HG02642 (cell line): ENCODE measurements at regions not wholly inside any gene's neighbourhood (a gene's known extent, or its start where the extent isn't known, plus 50 kb on each side); places are given as distances from the start of the nearest gene placed in this dataset.
"Not testable (repeated sequence)": the region's sequence is repeated elsewhere in the genome, so short reads cannot be mapped to it uniquely, and the experiment has no call there.

Source experiments
- ATAC-seq: cut with Tn5 transposase; IDR thresholded peaks from one replicate; pipeline ENCODE4 v1.9.1; 2021; ENCODE audit warnings: mild to moderate bottlenecking; ENCODE audit not compliant: unreplicated experiment, poor library complexity

GRCh38 chr4:183812567-183812966 is 92.5 kb upstream of the STOX2 start:
- no peak for ATAC-seq

DNA sequence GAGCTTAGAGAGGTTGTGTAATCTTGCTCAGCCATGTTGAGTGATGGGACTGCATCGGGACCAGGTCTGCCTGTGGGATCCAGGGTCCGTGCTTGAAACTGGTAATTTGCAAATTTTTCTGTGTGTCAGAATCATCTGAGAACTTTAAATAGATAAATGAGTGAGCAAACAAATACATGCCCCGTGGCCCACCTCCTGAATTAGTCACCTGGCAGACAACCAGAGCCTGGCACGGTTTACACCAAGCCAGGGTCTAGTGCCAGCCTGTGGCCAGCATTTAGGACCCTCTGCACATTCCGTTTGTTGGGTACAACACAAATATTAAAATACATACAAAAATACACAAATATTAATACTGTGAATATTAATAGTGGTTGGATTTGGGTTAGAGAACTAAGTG is 90.6 kb upstream of the STOX2 start:
- ATAC-seq, result no peak

GRCh38 chr4:183816077-183816476 is 89.0 kb upstream of the STOX2 start:
- ATAC-seq, result no peak

DNA sequence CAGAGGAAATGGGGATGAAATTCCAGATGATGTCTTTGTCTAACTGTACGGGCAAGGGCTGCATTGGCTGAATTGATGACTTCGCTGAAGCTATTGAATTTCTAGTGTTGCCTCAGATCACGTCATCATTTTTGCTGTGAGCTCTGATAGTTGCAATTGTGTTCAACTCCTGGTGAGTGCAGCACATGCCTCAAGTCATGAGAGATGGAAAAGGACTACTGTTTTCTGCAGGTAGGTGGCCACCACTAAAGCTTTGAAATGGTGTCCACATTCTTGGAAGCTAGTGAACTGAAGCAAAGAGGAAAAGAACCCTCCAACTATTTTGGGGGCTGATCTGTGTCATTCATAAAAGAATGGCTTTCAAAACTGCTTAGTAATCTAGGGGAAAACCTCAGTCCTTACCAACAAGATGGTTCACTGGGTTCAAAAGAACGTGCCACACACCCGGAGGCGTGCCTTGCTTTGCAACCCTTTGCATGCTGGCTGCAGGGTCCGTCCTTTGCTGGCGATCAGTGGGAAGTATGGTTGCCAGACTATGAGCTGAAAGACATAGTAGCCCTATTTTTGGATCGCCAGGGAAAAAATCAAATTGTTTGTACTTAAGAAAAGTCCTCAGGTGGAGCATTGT is 88.1 kb upstream of the STOX2 start:
- no peak for ATAC-seq

- ATAC-seq, result not testable (repeated sequence)
These were observed 86.5 kb upstream of the STOX2 start for GRCh38 chr4:183818591-183818990.

- no peak for ATAC-seq
These were observed 83.8 kb upstream of the STOX2 start for GRCh38 chr4:183821076-183821853.

- ATAC-seq, result no peak
These were observed 81.7 kb upstream of the STOX2 start for GRCh38 chr4:183823434-183823833.

- ATAC-seq, result no peak
These were observed 79.8 kb upstream of the STOX2 start for GRCh38 chr4:183825346-183825745.

DNA sequence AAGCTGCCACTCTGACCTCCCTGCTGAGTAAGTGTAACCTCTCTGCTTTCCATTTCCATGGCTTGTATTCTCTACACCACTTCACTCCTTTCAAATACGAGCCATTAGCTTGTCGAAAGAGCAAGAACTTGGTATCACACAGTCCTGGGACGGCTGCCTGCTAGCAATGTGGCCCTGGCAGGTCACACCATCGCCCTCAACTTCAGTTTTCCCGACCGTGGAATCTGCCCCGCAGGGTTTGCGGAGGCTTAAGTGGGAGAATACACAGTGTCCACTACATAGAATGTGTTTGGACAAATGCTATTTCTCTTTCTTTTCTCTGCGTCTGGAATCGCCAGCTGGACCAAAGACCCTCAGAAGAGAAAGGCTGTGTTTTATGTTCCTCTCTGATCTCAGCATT is 78.6 kb upstream of the STOX2 start:
- ATAC-seq, result no peak

- ATAC-seq, result no peak
These were observed 77.0 kb upstream of the STOX2 start for GRCh38 chr4:183828125-183828524.

- ATAC-seq, result no peak
These were observed 76.3 kb upstream of the STOX2 start for GRCh38 chr4:183828839-183829238.

DNA sequence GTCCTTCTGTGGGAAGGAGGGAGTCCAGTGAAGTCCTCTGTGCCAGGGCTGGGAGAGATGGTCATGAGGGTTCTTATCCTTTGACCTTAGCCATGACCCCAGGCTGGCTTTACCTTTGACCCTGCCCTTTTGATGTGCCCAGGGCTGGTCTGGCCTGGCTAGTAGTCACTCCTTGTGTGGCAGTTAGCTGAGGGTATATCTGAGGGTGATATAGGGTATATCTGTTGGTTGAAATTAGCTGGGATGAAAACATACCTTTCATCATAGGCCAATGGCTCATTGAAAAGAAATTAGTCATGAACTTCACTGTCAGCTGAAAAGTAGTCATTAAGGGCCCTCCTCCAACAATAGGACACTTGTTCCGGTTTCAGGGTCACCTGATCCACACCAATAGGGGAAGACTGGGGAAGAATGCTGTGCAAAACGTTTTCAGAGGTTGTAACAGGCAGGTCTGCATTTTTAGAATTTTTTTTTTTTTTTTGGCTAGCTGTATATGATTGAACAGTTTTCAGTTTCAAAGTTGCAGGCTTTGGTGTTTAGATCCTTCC is 74.6 kb upstream of the STOX2 start:
- ATAC-seq, result no peak

GRCh38 chr4:183831026-183831446 is 74.1 kb upstream of the STOX2 start:
- ATAC-seq, result no peak

- ATAC-seq, result no peak
These were observed 73.4 kb upstream of the STOX2 start for GRCh38 chr4:183831683-183832082.

GRCh38 chr4:183832776-183833450 is 72.2 kb upstream of the STOX2 start:
- no peak for ATAC-seq

GRCh38 chr4:183834252-183834651 is 70.9 kb upstream of the STOX2 start:
- no peak for ATAC-seq

DNA sequence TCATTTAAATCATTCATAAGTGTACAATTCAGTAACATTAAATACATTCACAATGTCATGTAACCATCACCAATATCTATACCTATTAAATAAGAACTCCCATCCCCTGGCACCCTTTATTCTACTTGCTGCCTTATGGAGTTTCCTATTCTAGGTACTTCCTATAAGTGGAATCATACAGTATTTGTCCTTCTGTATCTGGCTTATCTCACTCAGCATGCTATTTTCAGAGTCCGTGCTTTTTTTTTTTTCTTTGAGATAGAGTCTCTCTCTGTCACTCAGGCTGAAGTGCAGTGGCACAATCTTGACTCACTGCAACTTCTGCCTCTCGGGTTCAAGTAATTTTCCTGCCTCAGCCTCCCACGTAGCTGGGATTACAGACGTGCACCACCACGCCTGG is 67.9 kb upstream of the STOX2 start:
- no peak for ATAC-seq

- ATAC-seq, result no peak
These were observed 66.0 kb upstream of the STOX2 start for GRCh38 chr4:183838987-183839712.

DNA sequence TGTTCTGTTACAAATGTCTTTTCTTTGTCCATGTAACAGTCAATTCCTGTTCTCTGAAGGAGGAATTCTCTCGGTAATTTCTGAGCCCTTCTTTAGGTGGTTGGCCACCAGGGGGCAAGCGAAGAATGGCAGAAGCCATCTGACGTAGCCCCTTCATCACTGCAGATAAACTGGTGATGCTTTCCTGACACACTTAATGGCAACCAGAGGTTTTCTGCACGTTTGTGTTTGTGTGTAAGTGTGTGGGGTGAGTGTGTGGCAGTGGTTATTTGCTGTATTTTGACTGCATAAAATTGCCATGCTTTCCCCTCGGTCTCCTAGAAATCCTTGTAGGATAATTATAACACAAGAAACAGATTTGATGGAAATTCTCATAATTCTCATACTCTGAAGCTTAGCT is 64.8 kb upstream of the STOX2 start:
- peak; percentile 70 for ATAC-seq

DNA sequence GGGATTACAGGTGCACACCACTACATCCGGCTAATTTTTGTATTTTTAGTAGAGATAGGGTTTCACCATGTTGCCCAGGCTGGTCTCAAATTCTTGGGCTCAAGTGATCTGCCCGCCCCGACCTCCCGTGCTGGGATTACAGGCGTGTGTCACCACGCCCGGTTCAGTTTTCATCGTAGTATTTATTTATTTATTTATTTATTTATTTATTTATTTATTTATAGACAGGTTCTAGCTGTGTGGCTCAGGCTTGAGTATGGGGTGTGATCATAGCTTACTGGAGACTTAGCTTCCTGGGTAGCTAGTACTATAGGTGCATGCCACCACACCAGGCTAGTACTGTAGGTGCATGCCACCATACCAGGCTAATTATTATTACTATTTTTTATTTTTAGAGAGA is 64.1 kb upstream of the STOX2 start:
- no peak for ATAC-seq

DNA sequence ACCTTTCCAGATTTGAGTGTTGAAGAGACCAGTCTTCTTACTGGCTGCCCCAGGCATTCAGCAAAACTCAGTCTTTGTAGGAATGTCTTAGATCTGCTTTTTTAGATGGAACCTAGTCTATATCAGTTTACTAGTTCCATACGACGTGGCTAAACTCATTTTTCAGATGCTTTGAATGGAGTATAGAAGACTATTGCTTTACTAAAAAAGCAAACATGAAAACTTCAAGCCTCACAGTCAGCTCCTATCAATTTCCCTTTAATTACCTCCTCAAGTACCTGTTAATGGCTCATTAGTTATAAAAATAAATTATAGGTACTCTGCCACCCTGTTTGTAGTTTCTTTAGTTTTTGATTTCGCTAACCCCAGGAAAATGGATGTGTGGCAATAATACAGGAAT is 63.0 kb upstream of the STOX2 start:
- ATAC-seq, result no peak
